ENCODE measurements at regions not wholly inside any gene's neighbourhood (a gene's known extent, or its start where the extent isn't known, plus 50 kb on each side); places are given as distances from the start of the nearest gene placed in this dataset.

- Histone ChIP-seq H3K36me3 (ENCODE audit: control insufficient read depth, insufficient read depth, low read length) (no peaks in the 10 kb centered on the region), H3K4me3 (ENCODE audit: low read depth, low read length) (no peak overlapping the region), H3K4me1 (no peaks in the 10 kb centered on the region), H3K27me3 (replicated peaks; ENCODE audit: control insufficient read depth, insufficient read depth, low read length) (no peaks in the 10 kb centered on the region), H3K9me3 (no peaks in the 10 kb centered on the region)
- H3K36me3 Mint-ChIP-seq (ENCODE audit: insufficient read depth, unreplicated experiment) = no peaks in the 10 kb centered on the region
- CTCF ChIA-PET = no interaction called here
- TF ChIP-seq CTCF (IDR thresholded peaks at IDR 0.05; ENCODE audit: insufficient read depth in 1 of 2, low read depth in 1 of 2, low read length in 1 of 2, severe bottlenecking in 1 of 2, unreplicated experiment in 1 of 2) = no peak
- H3K4me1 Mint-ChIP-seq (ENCODE audit: low read depth, unreplicated experiment) = no peaks in the 10 kb centered on the region
- H3K4me3 Mint-ChIP-seq (ENCODE audit: unreplicated experiment) = no peak overlapping the region
- no peak for DNase-seq
- H3K27ac Mint-ChIP-seq (ENCODE audit: unreplicated experiment) = no peak overlapping the region
- intact Hi-C loops (cut with micrococcal nuclease; ENCODE audit: unreplicated experiment) = no loop called here
- BruUV-seq (replicated peaks) = no TSS peak
- H3K9me3 Mint-ChIP-seq (ENCODE audit: unreplicated experiment) = no peaks in the 10 kb centered on the region
- POLR2A ChIA-PET = no interaction called here
- no peaks in the 10 kb centered on the region for H3K27me3 Mint-ChIP-seq (ENCODE audit: insufficient read depth, unreplicated experiment)
Measured at GRCh38 chr14:84390010-84390409, 1139.9 kb upstream of the FLRT2 start.

GRCh38 chr14:84397631-84398030 is 1132.3 kb upstream of the FLRT2 start:
- no peak overlapping the region for H3K27ac Mint-ChIP-seq (ENCODE audit: unreplicated experiment)
- intact Hi-C loops (cut with micrococcal nuclease; ENCODE audit: unreplicated experiment) = no loop called here
- no peaks in the 10 kb centered on the region for H3K36me3 Mint-ChIP-seq (ENCODE audit: insufficient read depth, unreplicated experiment)
- H3K27me3 Mint-ChIP-seq (ENCODE audit: insufficient read depth, unreplicated experiment) = peaks cover 3% of the 10 kb centered on the region
- no peaks in the 10 kb centered on the region for H3K4me1 Mint-ChIP-seq (ENCODE audit: low read depth, unreplicated experiment)
- no peak for TF ChIP-seq CTCF (IDR thresholded peaks at IDR 0.05; ENCODE audit: insufficient read depth in 1 of 2, low read depth in 1 of 2, low read length in 1 of 2, severe bottlenecking in 1 of 2, unreplicated experiment in 1 of 2)
- Histone ChIP-seq H3K4me1 (no peaks in the 10 kb centered on the region), H3K27me3 (replicated peaks; ENCODE audit: control insufficient read depth, insufficient read depth, low read length) (no peaks in the 10 kb centered on the region), H3K4me3 (ENCODE audit: low read depth, low read length) (no peak overlapping the region), H3K36me3 (ENCODE audit: control insufficient read depth, insufficient read depth, low read length) (no peaks in the 10 kb centered on the region), H3K9me3 (no peaks in the 10 kb centered on the region)
- DNase-seq = no peak
- H3K4me3 Mint-ChIP-seq (ENCODE audit: unreplicated experiment) = no peak overlapping the region
- CTCF ChIA-PET = no interaction called here
- peaks cover 18% of the 10 kb centered on the region for H3K9me3 Mint-ChIP-seq (ENCODE audit: unreplicated experiment)
- BruUV-seq (replicated peaks) = no TSS peak
- POLR2A ChIA-PET = no interaction called here

- H3K36me3 ChIP-seq (ENCODE audit: control insufficient read depth, insufficient read depth, low read length) = no peaks in the 10 kb centered on the region
- Mint-ChIP-seq H3K4me1 (ENCODE audit: low read depth, unreplicated experiment) (peaks cover 6% of the 10 kb centered on the region), H3K4me3 (ENCODE audit: unreplicated experiment) (no peak overlapping the region), H3K36me3 (ENCODE audit: insufficient read depth, unreplicated experiment) (peaks cover 4% of the 10 kb centered on the region), H3K27ac (ENCODE audit: unreplicated experiment) (no peak overlapping the region), H3K9me3 (ENCODE audit: unreplicated experiment) (peaks cover 18% of the 10 kb centered on the region), H3K27me3 (ENCODE audit: insufficient read depth, unreplicated experiment) (peaks cover 3% of the 10 kb centered on the region)
- no TSS peak for BruUV-seq (replicated peaks)
- TF ChIP-seq CTCF (IDR thresholded peaks at IDR 0.05; ENCODE audit: insufficient read depth in 1 of 2, low read depth in 1 of 2, low read length in 1 of 2, severe bottlenecking in 1 of 2, unreplicated experiment in 1 of 2) = no peak
- POLR2A ChIA-PET = no interaction called here
- no peaks in the 10 kb centered on the region for H3K4me1 ChIP-seq
- no peaks in the 10 kb centered on the region for H3K9me3 ChIP-seq
- DNase-seq = no peak
- H3K27me3 ChIP-seq (replicated peaks; ENCODE audit: control insufficient read depth, insufficient read depth, low read length) = no peaks in the 10 kb centered on the region
- CTCF ChIA-PET = no interaction called here
- no peak overlapping the region for H3K4me3 ChIP-seq (ENCODE audit: low read depth, low read length)
- intact Hi-C loops (cut with micrococcal nuclease; ENCODE audit: unreplicated experiment) = no loop called here
Measured at GRCh38 chr14:84399296-84399910, 1130.5 kb upstream of the FLRT2 start.

Measured in Caco-2 (cell line).